CD1c-positive myeloid dendritic cell (primary cell): ENCODE measurements at regions not wholly inside any gene's neighbourhood (a gene's known extent, or its start where the extent isn't known, plus 50 kb on each side); places are given as distances from the start of the nearest gene placed in this dataset.
"Not testable (repeated sequence)": the region's sequence is repeated elsewhere in the genome, so short reads cannot be mapped to it uniquely, and the experiment has no call there.

Experiments used
- DNase-seq: peaks from one replicate; pipeline ENCODE4 v3.0.0-alpha.2; 2016; ENCODE audit errors: extremely low spot score

DNA sequence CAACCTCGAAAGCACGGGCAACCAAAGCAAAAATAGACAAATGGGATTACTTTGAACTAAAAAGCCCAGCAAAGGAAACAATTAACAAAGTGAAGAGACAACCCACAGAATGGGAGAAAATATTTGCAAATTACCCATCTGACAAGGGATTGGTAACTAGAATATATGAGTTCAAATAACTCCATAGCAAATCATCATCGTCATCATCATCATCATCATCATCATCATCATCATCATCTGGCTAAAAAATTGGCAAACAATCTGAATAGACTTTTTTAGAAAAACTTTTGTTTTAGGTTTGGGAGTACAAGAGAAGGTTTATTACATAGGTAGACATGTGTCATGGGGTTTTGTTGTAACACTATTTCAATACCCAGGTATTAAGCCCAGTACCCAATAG is 1239.3 kb upstream of the FAM98A start:
- no peak for DNase-seq

DNA sequence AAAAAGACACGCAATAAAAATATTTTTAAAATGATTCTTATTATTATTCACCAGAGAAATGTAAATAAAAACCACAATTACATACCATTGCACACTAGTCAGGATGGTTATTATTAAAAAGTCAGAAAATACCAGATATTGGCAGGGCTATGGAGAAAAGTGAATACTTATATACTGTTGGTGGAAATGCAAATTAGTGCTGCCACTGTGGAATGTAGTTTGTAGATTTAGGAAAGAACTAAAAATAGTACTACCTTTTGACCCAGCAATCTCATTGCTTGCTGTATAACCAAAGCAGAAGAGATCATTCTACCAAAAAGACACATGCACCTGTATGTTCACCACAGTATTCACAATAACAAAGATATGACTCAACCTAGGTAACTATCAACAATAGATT is 1237.3 kb upstream of the FAM98A start:
- no peak for DNase-seq

DNA sequence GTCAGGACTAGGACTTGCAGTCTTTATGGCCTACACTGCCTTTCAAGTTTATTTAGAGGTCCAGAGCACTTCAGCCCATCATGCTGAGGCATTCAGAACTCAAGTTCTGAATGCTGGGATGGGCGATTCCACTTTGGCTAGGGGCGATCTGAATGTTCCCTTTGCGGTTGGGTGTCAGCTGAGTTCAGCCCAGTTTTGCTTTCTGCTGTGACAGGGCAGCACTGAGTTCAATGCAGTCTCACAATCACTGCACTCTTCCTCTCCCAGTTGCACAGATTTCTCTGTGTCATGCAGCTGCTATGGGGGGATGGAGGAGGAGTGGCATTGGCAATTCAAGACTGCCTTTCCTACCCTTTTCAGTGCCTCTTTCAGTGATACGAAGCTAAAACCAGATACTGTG is 1232.0 kb upstream of the FAM98A start:
- DNase-seq: no peak

DNA sequence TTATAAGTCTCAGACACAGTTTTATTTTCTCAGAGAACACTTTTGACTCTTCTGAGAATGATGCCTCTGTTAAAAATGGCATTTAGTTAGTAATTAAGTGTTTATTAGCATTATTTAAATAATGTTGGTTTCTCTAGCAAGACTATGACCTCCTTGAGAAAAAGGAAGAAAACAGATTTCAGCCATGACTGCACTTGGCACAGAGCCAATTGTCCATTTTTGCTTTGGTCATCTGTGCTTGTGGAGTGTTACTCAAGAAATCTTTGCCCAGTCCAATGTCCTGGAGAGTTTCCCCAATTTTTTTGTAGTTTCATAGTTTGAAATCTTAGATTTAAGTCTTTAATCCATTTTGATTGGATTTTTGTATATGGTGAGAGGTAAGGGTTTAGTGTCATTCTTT is 1229.4 kb upstream of the FAM98A start:
- DNase-seq: no peak

DNA sequence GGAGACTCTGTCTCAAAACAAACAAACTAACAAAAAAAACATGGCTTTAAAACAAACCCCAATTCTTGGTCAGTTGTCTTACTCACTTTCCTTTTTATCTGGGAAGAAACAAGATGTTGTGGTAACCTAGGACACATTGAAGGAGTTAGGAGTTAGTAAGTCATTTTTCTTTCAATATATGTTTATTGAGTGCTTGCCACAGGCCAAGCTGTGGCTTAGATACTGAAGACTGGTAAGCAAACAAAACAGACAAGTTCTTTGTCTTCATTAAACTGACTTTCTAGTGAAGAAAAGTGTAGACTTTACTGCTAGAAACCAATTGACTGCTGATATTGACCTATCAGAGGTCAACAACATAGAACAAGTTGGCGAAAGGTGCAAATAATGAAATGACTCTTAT is 1228.3 kb upstream of the FAM98A start:
- DNase-seq: no peak

DNA sequence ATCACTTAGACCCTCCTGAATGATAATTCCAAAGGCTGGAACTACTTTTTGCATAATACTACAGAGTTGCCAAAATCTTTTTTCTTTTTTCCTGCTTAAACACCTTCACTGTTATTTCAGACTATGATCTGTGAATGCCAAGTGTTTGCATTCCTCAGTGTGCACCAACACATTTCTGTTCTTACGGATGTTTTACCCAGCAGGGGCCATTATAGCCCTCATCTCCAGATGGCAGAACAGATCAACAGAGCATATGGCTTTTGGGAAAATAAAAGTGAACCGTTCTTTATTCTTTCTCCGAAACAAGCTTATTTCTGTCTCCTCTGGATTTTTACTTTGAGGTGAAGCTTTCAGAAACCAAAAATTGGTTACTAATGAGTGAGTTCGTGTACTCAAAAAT is 1226.6 kb upstream of the FAM98A start:
- no peak for DNase-seq

DNA sequence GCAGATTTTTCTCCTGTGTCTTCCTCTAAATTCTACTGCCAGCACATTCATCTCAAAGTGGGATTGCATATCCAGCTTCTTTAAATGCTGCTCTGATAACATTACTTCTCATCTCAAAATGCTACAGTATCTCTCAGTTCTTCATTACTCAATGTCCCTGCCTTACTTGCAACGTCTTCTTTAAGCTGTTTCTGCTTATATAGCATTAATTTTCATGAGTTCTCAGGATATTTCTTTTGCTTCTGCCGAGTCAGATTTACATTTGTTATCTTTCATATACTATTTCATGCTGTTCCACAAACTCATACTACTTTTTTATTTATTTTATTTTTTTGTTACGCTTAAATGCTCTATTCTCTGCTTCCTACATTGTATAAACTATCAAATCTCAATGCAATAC is 1223.5 kb upstream of the FAM98A start:
- DNase-seq: no peak

DNA sequence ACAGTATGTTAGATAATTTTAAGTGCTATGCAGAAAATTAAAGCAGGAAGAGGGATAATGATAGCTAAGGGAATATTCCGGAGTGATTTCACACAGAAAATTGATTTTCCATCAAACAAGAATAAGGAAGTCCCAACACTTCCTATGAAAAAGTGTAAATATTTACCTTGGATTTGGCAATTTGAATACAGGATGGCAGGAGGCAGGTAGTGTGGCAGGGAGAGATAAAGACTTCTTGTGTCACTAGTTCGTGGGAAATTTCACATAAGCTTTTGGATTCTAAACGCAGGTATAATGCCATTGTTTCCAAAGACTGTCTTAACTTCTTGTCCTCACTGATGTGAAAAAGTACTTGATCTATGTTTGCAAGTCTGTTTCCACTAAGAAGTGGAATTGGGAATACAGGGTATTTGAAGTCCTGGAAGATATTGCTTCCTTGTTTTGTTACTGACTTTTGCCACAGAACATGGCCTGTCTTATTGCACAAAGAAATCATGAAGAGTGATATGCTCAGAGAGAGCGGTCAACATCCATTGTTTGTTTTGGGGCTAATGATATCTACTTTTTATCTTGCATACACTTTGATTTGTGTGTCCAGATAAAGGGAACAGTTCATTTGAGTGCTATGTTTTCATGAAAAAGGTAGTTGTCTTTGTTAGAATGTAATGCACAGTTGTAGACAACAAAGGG is 1216.1 kb upstream of the FAM98A start:
- DNase-seq: no peak

DNA sequence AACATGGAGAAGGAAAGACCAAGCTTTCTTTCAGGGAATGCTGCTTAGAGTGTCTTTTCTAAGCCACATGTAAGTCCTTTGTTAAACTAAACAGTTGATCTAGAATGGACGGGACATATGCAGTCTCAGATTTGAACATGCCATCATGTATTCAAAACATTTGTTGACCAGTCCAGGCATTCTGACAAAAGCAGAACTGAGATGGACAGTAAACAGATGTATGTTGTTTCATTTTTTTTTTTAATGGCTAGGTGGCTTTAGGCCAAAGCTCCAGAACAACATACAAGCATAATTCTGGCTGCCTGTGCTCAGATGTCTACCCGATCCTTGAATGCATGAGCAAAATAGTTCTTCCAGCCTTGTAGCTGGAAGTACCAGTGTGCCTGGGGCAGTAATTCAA is 1211.4 kb upstream of the FAM98A start:
- no peak for DNase-seq

DNA sequence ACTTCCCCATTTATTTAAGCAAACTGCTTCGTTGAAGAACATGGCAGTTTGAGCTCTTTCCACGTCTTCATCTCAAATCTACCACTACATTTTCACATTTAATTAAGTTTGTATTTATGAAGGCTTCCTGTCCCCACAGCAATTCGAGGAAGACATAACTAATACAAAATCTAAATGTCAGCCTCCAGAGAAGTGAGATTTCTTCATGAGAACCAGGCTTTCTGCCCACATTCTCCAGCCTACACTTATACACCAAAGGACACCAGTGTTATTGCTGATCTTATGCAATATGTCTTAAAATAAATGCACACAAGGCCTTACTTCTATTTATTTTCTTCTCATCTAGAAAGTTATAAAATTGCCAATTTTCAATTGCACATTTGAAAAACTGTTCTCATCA is 1209.3 kb upstream of the FAM98A start:
- DNase-seq: peak; percentile 6

DNA sequence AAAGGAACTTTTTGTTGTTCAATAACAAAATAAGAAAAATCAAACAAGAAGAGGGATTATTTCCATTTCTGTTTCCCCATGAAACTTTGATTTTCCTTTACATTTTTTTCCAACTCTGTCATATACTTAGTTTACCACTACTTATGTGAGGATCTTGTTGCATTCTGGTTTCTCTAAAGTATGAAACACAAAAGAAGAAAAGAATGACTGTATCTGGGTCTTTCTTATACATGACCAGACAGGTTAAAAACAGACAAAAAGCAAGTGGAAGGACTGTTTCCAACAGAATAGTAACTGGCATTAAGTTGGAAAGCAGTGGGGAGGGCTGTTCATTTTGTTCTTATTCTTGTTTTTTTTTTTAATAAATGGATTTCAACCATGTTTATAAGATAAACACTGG is 1207.8 kb upstream of the FAM98A start:
- no peak for DNase-seq

DNA sequence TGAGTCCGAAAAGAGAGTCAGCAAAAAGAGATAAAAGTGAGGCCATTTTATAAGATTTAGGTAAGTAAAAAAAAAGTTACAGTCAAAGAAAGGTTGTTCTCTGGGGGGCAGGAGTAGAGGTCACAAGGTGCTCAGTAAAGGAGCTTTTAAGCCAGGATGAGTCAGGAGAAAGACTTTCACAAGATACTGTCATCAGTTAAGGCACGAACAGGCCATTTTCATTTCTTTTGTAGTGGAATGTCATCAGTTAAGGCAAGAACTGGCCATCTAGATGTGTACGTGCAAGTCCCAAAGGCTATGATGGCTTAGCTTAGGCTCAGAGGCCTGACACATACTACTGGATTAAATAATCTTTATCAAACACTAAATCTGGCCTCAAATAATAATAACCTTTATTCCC is 1207.3 kb upstream of the FAM98A start:
- DNase-seq: no peak

DNA sequence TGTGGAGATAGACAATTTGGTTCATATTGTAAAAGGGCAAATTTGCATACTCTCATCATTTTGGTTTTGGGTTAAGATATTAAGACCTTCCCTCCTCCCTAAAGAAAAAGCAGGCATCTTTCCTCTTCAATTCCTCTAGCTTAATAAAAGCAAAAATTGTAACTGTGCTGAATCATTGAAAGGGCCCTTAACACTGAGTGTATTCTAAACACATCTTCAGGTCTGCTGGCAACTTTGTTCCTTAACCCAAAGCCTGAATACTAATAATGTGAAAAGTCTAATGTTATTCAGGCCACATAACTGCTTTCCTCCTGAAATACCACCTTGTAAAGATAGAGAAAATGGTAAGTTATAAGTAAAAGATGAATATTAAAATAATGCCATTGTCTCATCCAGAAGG is 1200.5 kb upstream of the FAM98A start:
- DNase-seq: no peak

DNA sequence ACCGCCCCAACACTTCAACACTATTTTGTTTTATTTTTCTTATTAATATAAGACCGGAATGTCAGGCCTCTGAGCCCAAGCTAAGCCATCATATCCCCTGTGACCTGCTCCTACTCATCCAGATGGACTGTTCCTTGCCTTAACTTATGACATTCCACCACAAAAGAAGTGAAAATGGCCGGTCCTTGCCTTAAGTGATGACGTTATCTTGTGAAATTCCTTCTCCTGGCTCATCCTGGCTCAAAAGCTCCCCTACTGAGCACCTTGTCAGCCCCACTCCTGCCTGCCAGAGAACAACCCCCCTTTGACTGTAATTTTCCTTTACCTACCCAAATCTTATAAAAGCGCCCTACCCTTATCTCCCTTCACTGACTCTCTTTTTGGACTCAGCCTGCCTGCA is 1196.5 kb upstream of the FAM98A start:
- DNase-seq: not testable (repeated sequence)

DNA sequence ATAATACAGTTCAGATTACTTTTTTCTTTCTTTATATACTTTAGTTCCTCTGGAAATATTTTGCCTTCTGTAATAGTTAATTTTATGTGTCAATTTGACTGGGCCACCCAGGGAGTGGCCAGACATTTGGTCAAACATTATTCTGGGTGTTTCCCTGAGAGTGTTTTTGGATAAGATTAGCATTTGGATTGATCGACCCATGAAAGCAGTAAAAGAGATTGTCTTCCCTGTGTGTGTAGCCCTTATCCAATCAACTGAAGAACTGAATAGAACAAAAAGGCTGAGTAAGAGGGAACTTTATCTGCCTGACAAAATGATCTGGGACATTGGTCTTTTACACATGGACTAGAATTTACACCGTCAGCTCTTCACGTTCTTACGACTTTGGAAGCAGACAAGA is 1190.1 kb upstream of the FAM98A start:
- no peak for DNase-seq

DNA sequence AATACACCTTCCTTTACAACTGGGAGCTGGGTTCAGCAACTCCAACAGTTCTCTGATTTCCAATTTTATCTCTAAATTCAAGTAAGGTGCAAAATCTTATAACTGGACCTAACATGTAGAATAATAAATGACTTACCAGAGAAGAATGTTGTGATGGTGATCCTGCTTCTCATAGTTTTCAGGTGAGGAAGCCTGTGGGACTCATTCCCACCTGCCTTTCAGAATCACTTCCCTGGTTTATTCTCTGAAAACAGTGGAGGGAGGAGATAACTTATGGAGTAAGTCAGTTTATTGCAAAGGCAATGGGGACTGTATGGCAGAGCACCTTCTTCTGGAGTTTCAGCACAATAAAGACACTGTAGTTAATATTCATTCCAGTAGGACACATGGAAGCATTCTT is 1188.2 kb upstream of the FAM98A start:
- no peak for DNase-seq

DNA sequence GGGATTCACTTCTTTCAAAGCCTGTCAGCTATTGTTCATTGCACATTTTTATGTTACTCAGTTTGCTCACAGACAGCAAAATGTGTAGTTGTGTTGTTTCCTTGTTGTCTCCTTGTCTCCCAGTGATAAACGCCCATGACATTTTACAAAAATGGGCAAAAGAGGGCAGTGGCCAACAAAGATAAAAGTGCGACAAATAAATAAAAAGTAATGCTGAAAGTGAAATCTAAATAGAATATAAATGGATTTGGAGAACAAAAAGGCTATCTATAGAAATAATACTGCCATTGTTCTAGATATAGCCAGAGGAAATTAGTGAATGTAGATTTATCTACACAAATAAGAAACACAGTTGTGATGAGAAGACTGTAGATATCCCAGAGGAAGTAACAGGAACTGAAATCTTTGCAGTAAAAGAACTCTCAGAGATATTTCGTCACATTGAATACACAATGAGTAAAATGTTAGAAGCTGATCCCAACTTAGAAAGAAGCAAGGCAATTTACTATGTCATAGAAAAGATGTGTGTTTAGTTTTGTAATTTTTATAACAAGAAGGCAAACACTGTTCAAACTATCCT is 1186.2 kb upstream of the FAM98A start:
- no peak for DNase-seq

DNA sequence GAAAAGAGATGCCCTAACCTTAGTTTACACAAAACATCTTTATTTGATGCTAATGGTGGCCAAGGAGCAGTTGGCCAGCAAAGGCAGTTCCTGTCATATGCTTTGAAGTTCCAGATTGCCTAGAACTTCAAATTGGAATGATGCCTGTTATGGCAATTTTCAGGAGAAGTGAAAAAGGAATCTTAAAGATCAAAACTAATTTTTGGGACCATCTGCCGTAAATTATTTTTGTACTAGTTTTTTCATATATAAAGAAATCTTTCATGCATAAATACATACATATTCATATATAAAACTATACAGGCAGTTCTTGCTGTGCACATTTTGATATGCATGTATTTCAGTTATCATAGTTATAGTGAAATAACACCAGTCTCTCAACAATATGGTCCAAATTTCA is 1185.6 kb upstream of the FAM98A start:
- no peak for DNase-seq

DNA sequence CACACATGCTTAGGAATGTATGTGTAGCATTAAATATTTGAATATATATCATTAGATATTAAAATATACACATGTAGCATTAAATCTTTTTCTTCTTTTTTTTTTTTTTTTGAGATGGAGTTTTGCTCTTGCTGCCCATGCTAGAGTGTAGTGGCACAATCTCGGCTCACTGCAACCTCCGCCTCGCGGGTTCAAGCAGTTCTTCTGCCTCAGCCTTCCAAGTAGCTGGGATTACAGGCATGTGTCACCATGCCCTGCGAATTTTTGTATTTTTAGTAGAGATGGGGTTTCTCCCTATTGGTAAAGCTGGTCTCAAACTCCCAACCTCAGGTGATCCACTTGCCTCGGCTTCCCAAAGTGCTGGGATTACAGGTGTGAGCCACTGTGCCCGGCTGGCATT is 1151.6 kb upstream of the FAM98A start:
- DNase-seq: not testable (repeated sequence)

DNA sequence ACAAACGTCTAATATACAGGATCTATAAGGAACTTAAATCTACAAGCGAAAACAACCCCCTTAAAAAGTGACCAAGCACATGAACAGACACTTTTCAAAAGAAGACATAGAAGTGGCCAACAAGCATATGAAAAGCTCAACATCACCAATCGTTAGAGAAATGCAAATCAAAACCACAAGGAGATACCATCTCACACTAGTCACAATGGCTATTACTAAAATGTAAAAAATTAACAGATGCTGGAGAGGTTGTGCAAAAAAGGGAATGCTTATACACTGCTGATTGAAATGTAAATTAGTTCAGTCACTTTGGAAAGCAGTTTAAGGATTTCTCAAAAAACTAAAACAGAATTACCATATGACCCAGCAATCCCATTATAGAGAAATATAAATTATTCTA is 1148.5 kb upstream of the FAM98A start:
- no peak for DNase-seq

DNA sequence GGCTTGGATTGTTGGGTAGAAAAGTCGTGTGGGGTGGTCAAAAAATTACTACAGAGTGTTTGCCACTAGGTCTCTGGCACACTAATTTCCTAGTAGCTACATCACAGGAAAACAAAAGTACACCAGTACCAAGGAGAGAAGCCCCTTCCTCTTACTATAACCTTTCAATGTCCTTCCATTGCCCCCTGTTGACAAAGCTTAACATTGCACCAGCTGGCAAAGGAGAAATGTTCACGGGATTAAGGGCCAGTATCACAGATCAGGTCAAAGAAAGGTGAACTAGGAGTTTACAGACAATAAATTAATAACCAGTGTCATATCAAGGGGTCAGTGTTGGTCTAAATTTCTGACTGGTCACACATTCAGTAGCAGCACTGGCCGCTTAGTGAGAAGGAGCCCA is 1139.6 kb upstream of the FAM98A start:
- no peak for DNase-seq

DNA sequence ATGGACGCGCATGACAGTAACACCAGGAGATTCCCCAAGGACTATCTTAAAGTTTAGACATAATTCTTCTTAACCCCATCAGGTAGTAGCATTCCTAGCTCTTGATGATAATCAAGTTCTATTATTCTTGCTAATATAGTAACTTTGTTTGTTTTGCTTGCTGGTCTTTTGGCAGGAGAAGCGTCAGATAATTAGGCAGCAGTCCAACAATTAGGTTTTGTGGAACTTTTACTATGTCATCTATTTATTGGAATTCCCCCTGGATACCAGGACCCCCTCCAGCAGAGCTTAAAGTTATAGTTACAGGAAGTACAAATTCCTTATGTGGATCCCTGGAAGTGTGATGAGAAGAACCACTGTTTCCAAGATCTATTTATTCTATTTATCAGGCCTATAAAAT is 1138.0 kb upstream of the FAM98A start:
- no peak for DNase-seq

DNA sequence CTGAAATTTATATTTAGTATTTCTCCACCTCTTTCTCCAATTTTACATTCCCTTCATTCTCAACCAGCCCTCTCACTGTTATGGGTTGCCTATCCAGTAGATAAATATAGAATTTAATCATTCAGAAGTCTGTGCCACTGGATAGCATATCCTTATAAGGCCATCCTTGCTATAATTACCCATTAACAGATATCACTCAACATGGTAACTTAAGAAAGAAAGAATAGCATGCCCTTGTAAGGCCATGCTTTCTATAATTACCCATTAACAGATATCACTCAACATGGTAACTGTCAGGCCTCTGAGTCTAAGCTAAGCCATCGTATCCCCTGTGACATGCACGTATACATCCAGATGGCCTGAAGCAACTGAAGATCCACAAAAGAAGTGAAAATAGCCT is 1137.4 kb upstream of the FAM98A start:
- no peak for DNase-seq

DNA sequence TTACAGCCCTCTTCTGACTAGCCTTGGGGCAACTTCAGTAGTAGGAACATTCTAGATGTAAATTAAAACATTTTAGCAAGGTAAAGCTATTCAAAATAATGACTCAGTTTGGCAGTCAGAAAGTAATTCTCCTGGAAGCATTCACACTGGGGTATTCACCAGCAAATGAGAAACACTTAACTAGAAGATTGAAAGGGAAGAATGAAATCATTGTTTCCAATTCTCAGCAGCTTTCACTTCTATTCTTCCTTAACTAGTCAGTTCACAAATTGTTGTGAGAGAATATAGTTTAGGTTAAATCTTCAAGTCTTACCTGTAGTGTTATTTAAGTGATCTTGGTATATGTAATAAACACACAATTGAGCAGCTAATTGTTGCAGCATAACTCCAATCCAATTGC is 1135.6 kb upstream of the FAM98A start:
- DNase-seq: no peak
